ENCODE measurements at regions not wholly inside any gene's neighbourhood (a gene's known extent, or its start where the extent isn't known, plus 50 kb on each side); places are given as distances from the start of the nearest gene placed in this dataset.

- DNase-seq (ENCODE audit: low read depth), result no peak
- no peak overlapping the region for H3K4me3 ChIP-seq (ENCODE audit: low read depth, low read length)
- no peak for TF ChIP-seq CTCF (IDR thresholded peaks at IDR 0.05; ENCODE audit: insufficient read depth, low read depth, low read length, missing control alignments)
Measured at GRCh38 chr4:10740891-10741620, 56.5 kb upstream of the CLNK start.

- no peak for TF ChIP-seq CTCF (IDR thresholded peaks at IDR 0.05; ENCODE audit: insufficient read depth, low read depth, low read length, missing control alignments)
- DNase-seq (ENCODE audit: low read depth), result no peak
- no peak overlapping the region for H3K4me3 ChIP-seq (ENCODE audit: low read depth, low read length)
Measured at GRCh38 chr4:10740251-10740650, 55.7 kb upstream of the CLNK start.

- DNase-seq (ENCODE audit: low read depth), result no peak
- no peak for TF ChIP-seq CTCF (IDR thresholded peaks at IDR 0.05; ENCODE audit: insufficient read depth, low read depth, low read length, missing control alignments)
Measured at GRCh38 chr4:10738826-10739489, 54.4 kb upstream of the CLNK start.

GRCh38 chr4:10737337-10737736, 52.8 kb upstream of the CLNK start:
- no peak overlapping the region for H3K4me3 ChIP-seq (ENCODE audit: low read depth, low read length)
- TF ChIP-seq CTCF (IDR thresholded peaks at IDR 0.05; ENCODE audit: insufficient read depth, low read depth, low read length, missing control alignments), result no peak
- DNase-seq (ENCODE audit: low read depth), result no peak

More at GRCh38 chr4:10738826-10739489, 54.4 kb upstream of the CLNK start:
- H3K4me3 ChIP-seq (ENCODE audit: low read depth, low read length), result no peak overlapping the region

- DNase-seq (ENCODE audit: low read depth), result no peak
- no peak overlapping the region for H3K4me3 ChIP-seq (ENCODE audit: low read depth, low read length)
- no peak for TF ChIP-seq CTCF (IDR thresholded peaks at IDR 0.05; ENCODE audit: insufficient read depth, low read depth, low read length, missing control alignments)
Measured at GRCh38 chr4:10736895-10737294, 52.3 kb upstream of the CLNK start.

GRCh38 chr4:10736266-10736665, 51.7 kb upstream of the CLNK start:
- H3K4me3 ChIP-seq (ENCODE audit: low read depth, low read length), result no peak overlapping the region
- no peak for TF ChIP-seq CTCF (IDR thresholded peaks at IDR 0.05; ENCODE audit: insufficient read depth, low read depth, low read length, missing control alignments)
- DNase-seq (ENCODE audit: low read depth), result no peak

All from GM12865 (cell line).